Epithelial cell of esophagus (primary cell): ENCODE measurements at regions not wholly inside any gene's neighbourhood (a gene's known extent, or its start where the extent isn't known, plus 50 kb on each side); places are given as distances from the start of the nearest gene placed in this dataset.

Experiments used
- DNase-seq: peaks from one replicate; pipeline ENCODE4 v3.0.0; 2010; ENCODE audit warnings: low read depth
- H3K4me3 ChIP-seq: 2 replicates; pipeline ENCODE4 v1.5.1; 2011; ENCODE audit warnings: mild to moderate bottlenecking, low read length, control low read depth
- TF ChIP-seq, protein P1 (sequence below): IDR thresholded peaks from 2 replicates; pipeline ENCODE4 v1.5.1; 2011; ENCODE audit warnings: low read depth, mild to moderate bottlenecking, low read length, control low read depth, inconsistent platforms; ENCODE audit not compliant: insufficient read depth; ENCODE audit errors: missing control alignments

GRCh38 chr20:48159145-48160008 lies 374.1 kb upstream of the SULF2 start:
- TF ChIP-seq, protein P1, sequence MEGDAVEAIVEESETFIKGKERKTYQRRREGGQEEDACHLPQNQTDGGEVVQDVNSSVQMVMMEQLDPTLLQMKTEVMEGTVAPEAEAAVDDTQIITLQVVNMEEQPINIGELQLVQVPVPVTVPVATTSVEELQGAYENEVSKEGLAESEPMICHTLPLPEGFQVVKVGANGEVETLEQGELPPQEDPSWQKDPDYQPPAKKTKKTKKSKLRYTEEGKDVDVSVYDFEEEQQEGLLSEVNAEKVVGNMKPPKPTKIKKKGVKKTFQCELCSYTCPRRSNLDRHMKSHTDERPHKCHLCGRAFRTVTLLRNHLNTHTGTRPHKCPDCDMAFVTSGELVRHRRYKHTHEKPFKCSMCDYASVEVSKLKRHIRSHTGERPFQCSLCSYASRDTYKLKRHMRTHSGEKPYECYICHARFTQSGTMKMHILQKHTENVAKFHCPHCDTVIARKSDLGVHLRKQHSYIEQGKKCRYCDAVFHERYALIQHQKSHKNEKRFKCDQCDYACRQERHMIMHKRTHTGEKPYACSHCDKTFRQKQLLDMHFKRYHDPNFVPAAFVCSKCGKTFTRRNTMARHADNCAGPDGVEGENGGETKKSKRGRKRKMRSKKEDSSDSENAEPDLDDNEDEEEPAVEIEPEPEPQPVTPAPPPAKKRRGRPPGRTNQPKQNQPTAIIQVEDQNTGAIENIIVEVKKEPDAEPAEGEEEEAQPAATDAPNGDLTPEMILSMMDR, result no peak
- H3K4me3 ChIP-seq, result no peak overlapping the region
- no peak for DNase-seq

GRCh38 chr20:48158014-48158413 lies 372.7 kb upstream of the SULF2 start:
- TF ChIP-seq, protein P1, result no peak
- peak; percentile 24 for DNase-seq

DNA sequence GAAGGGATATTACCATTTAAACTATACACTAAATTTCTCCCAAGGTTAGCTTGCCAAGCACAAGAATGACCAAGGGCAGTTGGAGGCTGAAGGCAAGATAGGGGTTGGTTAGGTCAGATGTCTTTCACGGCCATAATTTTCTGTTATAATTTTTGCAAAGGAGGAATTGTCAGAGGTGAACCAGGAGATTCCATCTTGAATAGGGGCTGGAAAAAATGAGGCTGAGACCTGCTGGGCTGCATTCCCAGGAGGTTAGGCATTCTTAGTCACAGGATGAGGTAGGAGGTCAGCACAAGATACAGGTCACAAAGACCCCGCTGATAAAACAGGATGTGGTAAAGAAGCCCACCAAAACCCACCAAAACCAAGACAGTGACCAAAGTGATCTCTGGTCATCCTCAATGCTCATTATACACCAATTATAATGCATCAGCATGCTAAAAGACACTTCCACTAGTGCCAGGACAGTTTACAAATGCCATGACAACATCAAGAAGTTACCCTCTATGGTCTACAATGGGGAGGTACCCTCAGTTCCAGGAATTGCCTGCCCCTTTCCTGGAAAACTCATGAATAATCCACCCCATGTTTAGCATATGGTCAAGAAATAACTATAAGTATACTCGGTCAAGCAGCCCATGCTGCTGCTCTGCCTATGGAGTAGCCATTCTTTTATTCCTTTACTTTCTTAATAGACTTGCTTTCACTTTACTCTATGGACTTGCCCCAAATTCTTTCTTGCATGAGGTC lies 371.8 kb upstream of the SULF2 start:
- H3K4me3 ChIP-seq, result no peak overlapping the region
- no peak for DNase-seq
- TF ChIP-seq, protein P1, result no peak

More at GRCh38 chr20:48158014-48158413, 372.7 kb upstream of the SULF2 start:
- H3K4me3 ChIP-seq, result no peak overlapping the region

DNA sequence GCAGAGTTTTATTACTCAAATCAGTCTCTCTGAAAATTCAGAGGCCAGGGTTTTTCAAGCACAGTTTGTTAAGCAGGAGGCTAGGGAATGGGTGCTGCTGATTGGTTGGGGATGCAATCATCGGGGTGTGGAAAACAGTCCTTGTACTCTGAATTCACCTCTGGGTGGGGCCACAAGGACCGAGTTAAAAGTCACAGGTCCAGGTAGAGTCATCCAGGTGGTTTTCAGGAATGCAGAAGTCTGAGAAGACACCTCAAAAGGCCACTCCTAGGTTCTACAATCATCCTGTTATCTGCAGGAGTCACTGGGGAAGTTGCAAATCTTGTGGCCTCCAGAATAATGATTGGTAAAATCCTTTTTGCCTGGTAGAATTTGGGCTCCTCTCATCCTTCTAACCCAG lies 371.2 kb upstream of the SULF2 start:
- TF ChIP-seq, protein P1, result no peak
- peak; percentile 23 for DNase-seq
- no peak overlapping the region for H3K4me3 ChIP-seq

DNA sequence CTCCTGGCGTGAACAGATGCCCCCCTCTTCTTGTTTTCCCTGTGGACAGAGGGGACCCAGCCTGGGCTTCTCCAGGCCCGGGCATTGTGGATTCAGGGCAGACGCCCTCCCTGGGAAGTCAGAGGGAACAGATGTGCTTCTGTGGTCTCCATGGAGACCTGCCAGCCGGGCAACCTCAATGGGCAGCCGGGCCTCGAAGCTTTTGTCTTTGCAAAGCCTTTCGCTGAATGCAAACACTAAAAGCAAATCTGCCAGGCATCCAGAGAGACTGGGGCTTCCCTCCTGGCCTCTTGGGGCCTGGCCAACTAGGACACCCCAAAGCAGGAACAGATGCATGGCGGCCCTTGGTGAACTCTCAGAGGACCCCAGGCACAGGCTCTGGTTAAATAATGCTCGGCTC lies 370.0 kb upstream of the SULF2 start:
- TF ChIP-seq, protein P1, result no peak
- no peak for DNase-seq
- no peak overlapping the region for H3K4me3 ChIP-seq

- DNase-seq, result no peak
- TF ChIP-seq, protein P1, result no peak
These were observed 368.9 kb upstream of the SULF2 start for GRCh38 chr20:48154040-48154765.

More at GRCh38 chr20:48154040-48154765, 368.9 kb upstream of the SULF2 start:
- H3K4me3 ChIP-seq, result no peak overlapping the region
